ENCODE measurements at regions not wholly inside any gene's neighbourhood (a gene's known extent, or its start where the extent isn't known, plus 50 kb on each side); places are given as distances from the start of the nearest gene placed in this dataset.

DNA sequence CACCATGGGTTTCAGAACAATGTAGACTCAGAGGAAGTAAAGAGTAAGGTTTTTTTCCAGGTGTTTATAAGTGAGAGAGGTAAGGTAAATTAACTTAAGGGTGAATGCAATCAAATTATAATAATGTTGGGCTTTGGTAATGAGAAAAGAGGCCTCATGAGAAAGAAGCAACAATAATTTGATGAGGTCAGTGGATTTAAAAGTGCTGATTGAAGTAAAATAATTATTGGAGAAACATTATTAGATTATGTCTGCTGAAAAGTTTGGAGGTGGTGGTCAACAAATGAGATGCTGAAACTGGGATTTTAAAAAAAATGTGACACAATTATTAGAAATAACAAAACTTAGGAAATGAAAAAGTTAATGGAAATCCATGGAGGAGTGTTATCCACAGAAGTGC, 187.4 kb upstream of the BRINP3 start:
- Histone ChIP-seq H3K9me1 (ENCODE audit: control insufficient read depth, extremely low read depth, insufficient read depth, low read length) (no peaks in the 10 kb centered on the region), H3K36me3 (ENCODE audit: control insufficient read depth in 2 of 2, extremely low read depth in 1 of 2, insufficient read depth in 2 of 2, low read length in 2 of 2) (no peaks in the 10 kb centered on the region), H3K9me3 (ENCODE audit: control insufficient read depth, low read depth, low read length) (no peaks in the 10 kb centered on the region), H3K27me3 (ENCODE audit: control insufficient read depth, extremely low read depth, insufficient read depth, low read length) (no peaks in the 10 kb centered on the region), H3K4me3 (ENCODE audit: control insufficient read depth in 2 of 3, extremely low read depth in 1 of 3, insufficient read depth in 2 of 3, low read depth in 1 of 3, low read length in 3 of 3) (no peak overlapping the region), H3K9ac (ENCODE audit: control insufficient read depth, extremely low read depth, insufficient read depth, low read length) (no peak overlapping the region), H3K4me2 (ENCODE audit: control insufficient read depth, extremely low read depth, insufficient read depth, low read depth, low read length) (no peak overlapping the region), H2AFZ (ENCODE audit: control insufficient read depth, low read length) (no peak overlapping the region), H3K27ac (ENCODE audit: control insufficient read depth, insufficient read depth, low read length) (no peak overlapping the region), H3K4me1 (ENCODE audit: control insufficient read depth, extremely low read depth, insufficient read depth, low read length) (no peaks in the 10 kb centered on the region), H4K20me1 (ENCODE audit: control insufficient read depth, extremely low read depth, insufficient read depth, low read length) (no peaks in the 10 kb centered on the region), H3K79me2 (ENCODE audit: control insufficient read depth, insufficient read depth, low read length) (no peaks in the 10 kb centered on the region)
- DNase-seq (ENCODE audit: low read depth, low spot score) (no peak), FAIRE-seq (no peak)
- TF ChIP-seq EZH2 (IDR thresholded peaks at IDR 0.05; ENCODE audit: low read length): no peak
- TF ChIP-seq, protein P1, sequence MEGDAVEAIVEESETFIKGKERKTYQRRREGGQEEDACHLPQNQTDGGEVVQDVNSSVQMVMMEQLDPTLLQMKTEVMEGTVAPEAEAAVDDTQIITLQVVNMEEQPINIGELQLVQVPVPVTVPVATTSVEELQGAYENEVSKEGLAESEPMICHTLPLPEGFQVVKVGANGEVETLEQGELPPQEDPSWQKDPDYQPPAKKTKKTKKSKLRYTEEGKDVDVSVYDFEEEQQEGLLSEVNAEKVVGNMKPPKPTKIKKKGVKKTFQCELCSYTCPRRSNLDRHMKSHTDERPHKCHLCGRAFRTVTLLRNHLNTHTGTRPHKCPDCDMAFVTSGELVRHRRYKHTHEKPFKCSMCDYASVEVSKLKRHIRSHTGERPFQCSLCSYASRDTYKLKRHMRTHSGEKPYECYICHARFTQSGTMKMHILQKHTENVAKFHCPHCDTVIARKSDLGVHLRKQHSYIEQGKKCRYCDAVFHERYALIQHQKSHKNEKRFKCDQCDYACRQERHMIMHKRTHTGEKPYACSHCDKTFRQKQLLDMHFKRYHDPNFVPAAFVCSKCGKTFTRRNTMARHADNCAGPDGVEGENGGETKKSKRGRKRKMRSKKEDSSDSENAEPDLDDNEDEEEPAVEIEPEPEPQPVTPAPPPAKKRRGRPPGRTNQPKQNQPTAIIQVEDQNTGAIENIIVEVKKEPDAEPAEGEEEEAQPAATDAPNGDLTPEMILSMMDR (optimal IDR thresholded peaks at IDR 0.05 in 1 of 3, IDR thresholded peaks at IDR 0.05 in 1 of 3, conservative IDR thresholded peaks at IDR 0.05 in 1 of 3; ENCODE audit: extremely low read depth in 1 of 3, insufficient read depth in 2 of 3, low read length in 3 of 3): no peak
- dilution Hi-C loops (cut with MboI; ENCODE audit: extremely low pct_ligation_motif_present, low sequenced_read_pairs): no loop called here

DNA sequence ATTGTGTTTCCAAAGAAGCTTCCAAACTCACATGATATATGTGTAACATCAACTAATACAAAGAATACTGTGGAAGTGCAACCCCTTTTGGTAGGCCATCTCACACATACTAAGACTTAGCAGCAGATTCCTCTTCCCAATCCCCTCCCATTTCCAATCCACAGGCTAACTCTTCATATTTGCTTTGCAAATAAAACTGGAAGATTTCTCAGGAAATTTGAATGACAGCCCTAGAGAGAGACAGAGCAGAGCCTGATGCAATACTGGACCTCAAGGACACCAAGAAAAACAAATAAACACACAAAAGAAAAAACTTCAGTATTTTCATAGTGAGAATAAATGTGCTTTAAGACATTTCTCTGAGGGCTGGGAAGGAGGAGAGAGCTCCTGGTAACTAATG, 190.2 kb upstream of the BRINP3 start:
- TF ChIP-seq, protein P1 (optimal IDR thresholded peaks at IDR 0.05 in 1 of 3, IDR thresholded peaks at IDR 0.05 in 1 of 3, conservative IDR thresholded peaks at IDR 0.05 in 1 of 3; ENCODE audit: extremely low read depth in 1 of 3, insufficient read depth in 2 of 3, low read length in 3 of 3): no peak
- TF ChIP-seq EZH2 (IDR thresholded peaks at IDR 0.05; ENCODE audit: low read length): no peak
- H2AFZ ChIP-seq (ENCODE audit: control insufficient read depth, low read length): no peak overlapping the region
- no peak overlapping the region for H3K9ac ChIP-seq (ENCODE audit: control insufficient read depth, extremely low read depth, insufficient read depth, low read length)
- H3K9me3 ChIP-seq (ENCODE audit: control insufficient read depth, low read depth, low read length): no peaks in the 10 kb centered on the region
- no peaks in the 10 kb centered on the region for H3K36me3 ChIP-seq (ENCODE audit: control insufficient read depth in 2 of 2, extremely low read depth in 1 of 2, insufficient read depth in 2 of 2, low read length in 2 of 2)
- no peaks in the 10 kb centered on the region for H3K79me2 ChIP-seq (ENCODE audit: control insufficient read depth, insufficient read depth, low read length)
- H3K9me1 ChIP-seq (ENCODE audit: control insufficient read depth, extremely low read depth, insufficient read depth, low read length): no peaks in the 10 kb centered on the region
- DNase-seq (ENCODE audit: low read depth, low spot score): no peak
- H3K27me3 ChIP-seq (ENCODE audit: control insufficient read depth, extremely low read depth, insufficient read depth, low read length): no peaks in the 10 kb centered on the region
- no peaks in the 10 kb centered on the region for H4K20me1 ChIP-seq (ENCODE audit: control insufficient read depth, extremely low read depth, insufficient read depth, low read length)
- no peak overlapping the region for H3K4me3 ChIP-seq (ENCODE audit: control insufficient read depth in 2 of 3, extremely low read depth in 1 of 3, insufficient read depth in 2 of 3, low read depth in 1 of 3, low read length in 3 of 3)
- no peak overlapping the region for H3K4me2 ChIP-seq (ENCODE audit: control insufficient read depth, extremely low read depth, insufficient read depth, low read depth, low read length)
- no peak overlapping the region for H3K27ac ChIP-seq (ENCODE audit: control insufficient read depth, insufficient read depth, low read length)
- dilution Hi-C loops (cut with MboI; ENCODE audit: extremely low pct_ligation_motif_present, low sequenced_read_pairs): no loop called here
- no peaks in the 10 kb centered on the region for H3K4me1 ChIP-seq (ENCODE audit: control insufficient read depth, extremely low read depth, insufficient read depth, low read length)
- FAIRE-seq: no peak

Measured in keratinocyte (primary cell).